ENCODE measurements at regions not wholly inside any gene's neighbourhood (a gene's known extent, or its start where the extent isn't known, plus 50 kb on each side); places are given as distances from the start of the nearest gene placed in this dataset.
"Not testable (repeated sequence)": the region's sequence is repeated elsewhere in the genome, so short reads cannot be mapped to it uniquely, and the experiment has no call there.

- DNase-seq = no peak
Observed at GRCh38 chrX:114272096-114272686, 311.7 kb upstream of the HTR2C start.

GRCh38 chrX:114270371-114270770 is 313.5 kb upstream of the HTR2C start:
- DNase-seq = not testable (repeated sequence)

GRCh38 chrX:114268643-114269042 is 315.2 kb upstream of the HTR2C start:
- DNase-seq = no peak

GRCh38 chrX:114267142-114267541 is 316.7 kb upstream of the HTR2C start:
- peak; percentile 1 for DNase-seq

GRCh38 chrX:114252186-114252585 is 331.7 kb upstream of the HTR2C start:
- DNase-seq = no peak

- no peak for DNase-seq
Observed at GRCh38 chrX:114251575-114251974, 332.3 kb upstream of the HTR2C start.

- DNase-seq = no peak
Observed at GRCh38 chrX:114221445-114221844, 362.4 kb upstream of the HTR2C start.

- DNase-seq = no peak
Observed at GRCh38 chrX:114210879-114211278, 373.0 kb upstream of the HTR2C start.

- DNase-seq = no peak
Observed at GRCh38 chrX:114201622-114202021, 382.3 kb upstream of the HTR2C start.

- DNase-seq = no peak
Observed at GRCh38 chrX:114181195-114181594, 402.7 kb upstream of the HTR2C start.

- DNase-seq = no peak
Observed at GRCh38 chrX:114178126-114178525, 405.8 kb upstream of the HTR2C start.

- not testable (repeated sequence) for DNase-seq
Observed at GRCh38 chrX:114167276-114167675, 416.6 kb upstream of the HTR2C start.

GRCh38 chrX:114166601-114167000 is 417.3 kb upstream of the HTR2C start:
- DNase-seq = no peak

- DNase-seq = no peak
Observed at GRCh38 chrX:114165537-114165936, 418.3 kb upstream of the HTR2C start.

GRCh38 chrX:114162068-114162735 is 421.7 kb upstream of the HTR2C start:
- DNase-seq = no peak

GRCh38 chrX:114152801-114153200 is 431.1 kb upstream of the HTR2C start:
- no peak for DNase-seq

GRCh38 chrX:114152130-114152529 is 431.8 kb upstream of the HTR2C start:
- no peak for DNase-seq

GRCh38 chrX:114134465-114134864 is 449.4 kb upstream of the HTR2C start:
- no peak for DNase-seq

- no peak for DNase-seq
Observed at GRCh38 chrX:114127411-114128025, 456.4 kb upstream of the HTR2C start.

GRCh38 chrX:114127005-114127404 is 456.9 kb upstream of the HTR2C start:
- DNase-seq = no peak

- DNase-seq = no peak
Observed at GRCh38 chrX:114101081-114101480, 482.8 kb upstream of the HTR2C start.

GRCh38 chrX:114097866-114098265 is 486.0 kb upstream of the HTR2C start:
- no peak for DNase-seq

- DNase-seq = no peak
Observed at GRCh38 chrX:114097427-114097826, 486.5 kb upstream of the HTR2C start.

GRCh38 chrX:114095789-114096188 is 488.1 kb upstream of the HTR2C start:
- DNase-seq = no peak

- DNase-seq = no peak
Observed at GRCh38 chrX:114087543-114087942, 496.3 kb upstream of the HTR2C start.

Data from eye (tissue), 1 donor.